ENCODE measurements at regions not wholly inside any gene's neighbourhood (a gene's known extent, or its start where the extent isn't known, plus 50 kb on each side); places are given as distances from the start of the nearest gene placed in this dataset.

GRCh38 chr6:14765106-14765505, 480.8 kb upstream of the JARID2 start:
- Mint-ChIP-seq H3K27ac (no peak overlapping the region), H3K4me1 (peaks cover 0 to under 1% of the 10 kb centered on the region in 2 donors), H3K9me3 (no peaks in the 10 kb centered on the region), H3K4me3 (no peak overlapping the region), H3K36me3 (no peaks in the 10 kb centered on the region), H3K27me3 (ENCODE audit: low read depth in 2 of 2) (peaks cover 0 to 1% of the 10 kb centered on the region in 2 donors)
- Histone ChIP-seq H3K4me3 (ENCODE audit: low read length) (no peak overlapping the region), H3K9me3 (ENCODE audit: control insufficient read depth, insufficient read depth, low read length) (no peaks in the 10 kb centered on the region), H3K27ac (ENCODE audit: low read length) (no peak overlapping the region), H3K36me3 (ENCODE audit: control insufficient read depth, insufficient read depth, low read length) (no peaks in the 10 kb centered on the region), H3K4me1 (ENCODE audit: control insufficient read depth, insufficient read depth, low read length) (no peaks in the 10 kb centered on the region), H3K27me3 (ENCODE audit: control insufficient read depth, insufficient read depth, low read length) (no peaks in the 10 kb centered on the region)
- no peak for DNase-seq
- intact Hi-C loops (cut with micrococcal nuclease) = no loop called here
- ATAC-seq = no peak
- TF ChIP-seq, protein P1, sequence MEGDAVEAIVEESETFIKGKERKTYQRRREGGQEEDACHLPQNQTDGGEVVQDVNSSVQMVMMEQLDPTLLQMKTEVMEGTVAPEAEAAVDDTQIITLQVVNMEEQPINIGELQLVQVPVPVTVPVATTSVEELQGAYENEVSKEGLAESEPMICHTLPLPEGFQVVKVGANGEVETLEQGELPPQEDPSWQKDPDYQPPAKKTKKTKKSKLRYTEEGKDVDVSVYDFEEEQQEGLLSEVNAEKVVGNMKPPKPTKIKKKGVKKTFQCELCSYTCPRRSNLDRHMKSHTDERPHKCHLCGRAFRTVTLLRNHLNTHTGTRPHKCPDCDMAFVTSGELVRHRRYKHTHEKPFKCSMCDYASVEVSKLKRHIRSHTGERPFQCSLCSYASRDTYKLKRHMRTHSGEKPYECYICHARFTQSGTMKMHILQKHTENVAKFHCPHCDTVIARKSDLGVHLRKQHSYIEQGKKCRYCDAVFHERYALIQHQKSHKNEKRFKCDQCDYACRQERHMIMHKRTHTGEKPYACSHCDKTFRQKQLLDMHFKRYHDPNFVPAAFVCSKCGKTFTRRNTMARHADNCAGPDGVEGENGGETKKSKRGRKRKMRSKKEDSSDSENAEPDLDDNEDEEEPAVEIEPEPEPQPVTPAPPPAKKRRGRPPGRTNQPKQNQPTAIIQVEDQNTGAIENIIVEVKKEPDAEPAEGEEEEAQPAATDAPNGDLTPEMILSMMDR (IDR thresholded peaks at IDR 0.05) = no peak
- 95% methylated on average over 6 of the region's 6 CpGs for WGBS (ENCODE audit: insufficient coverage)

- no peak for ATAC-seq
- Mint-ChIP-seq H3K4me1 (peaks cover 0 to 5% of the 10 kb centered on the region in 2 donors), H3K27ac (no peak overlapping the region), H3K9me3 (no peaks in the 10 kb centered on the region), H3K27me3 (ENCODE audit: low read depth in 2 of 2) (peaks cover 0 to 3% of the 10 kb centered on the region in 2 donors), H3K4me3 (no peak overlapping the region), H3K36me3 (no peaks in the 10 kb centered on the region)
- no peaks in the 10 kb centered on the region for H3K27me3 ChIP-seq (ENCODE audit: control insufficient read depth, insufficient read depth, low read length)
- no peak overlapping the region for H3K27ac ChIP-seq (ENCODE audit: low read length)
- 100% methylated on average over 1 of the region's 3 CpGs for WGBS (ENCODE audit: insufficient coverage)
- no peaks in the 10 kb centered on the region for H3K36me3 ChIP-seq (ENCODE audit: control insufficient read depth, insufficient read depth, low read length)
- no peaks in the 10 kb centered on the region for H3K9me3 ChIP-seq (ENCODE audit: control insufficient read depth, insufficient read depth, low read length)
- TF ChIP-seq, protein P1 (IDR thresholded peaks at IDR 0.05) = no peak
- intact Hi-C loops (cut with micrococcal nuclease) = no loop called here
- H3K4me1 ChIP-seq (ENCODE audit: control insufficient read depth, insufficient read depth, low read length) = no peaks in the 10 kb centered on the region
- H3K4me3 ChIP-seq (ENCODE audit: low read length) = no peak overlapping the region
- no peak for DNase-seq
Observed at GRCh38 chr6:14765721-14766390, 480.0 kb upstream of the JARID2 start.

DNA sequence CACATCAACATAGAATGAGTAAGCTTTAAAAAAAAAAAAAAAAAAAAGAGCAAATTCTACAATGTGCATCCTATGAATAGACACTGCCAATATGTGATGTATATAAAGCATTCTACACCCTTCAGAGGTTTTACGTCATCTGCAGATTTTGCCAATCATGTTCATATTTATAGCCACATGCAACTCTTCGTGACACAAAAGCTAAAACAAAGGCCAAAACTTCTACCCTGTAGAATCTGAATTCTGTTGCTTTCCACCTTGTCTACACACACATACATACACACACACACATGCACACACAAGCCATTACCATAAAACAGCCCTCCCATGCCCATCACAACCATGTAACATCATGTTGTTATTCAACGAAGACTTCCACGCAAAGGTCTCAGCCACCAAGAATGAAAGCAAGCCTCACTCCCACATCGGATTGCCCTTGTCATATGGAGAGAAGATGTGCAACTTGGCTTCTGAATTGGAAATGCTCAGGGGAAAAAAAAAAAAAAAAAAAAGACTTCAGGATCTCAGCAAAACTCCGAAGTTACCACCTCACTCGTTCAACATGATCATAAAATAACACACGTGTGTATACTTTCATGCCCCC, 479.4 kb upstream of the JARID2 start:
- Mint-ChIP-seq H3K4me1 (peaks cover 0 to 5% of the 10 kb centered on the region in 2 donors), H3K27ac (no peak overlapping the region), H3K36me3 (no peaks in the 10 kb centered on the region), H3K27me3 (ENCODE audit: low read depth in 2 of 2) (peaks cover 0 to 3% of the 10 kb centered on the region in 2 donors), H3K4me3 (no peak overlapping the region), H3K9me3 (no peaks in the 10 kb centered on the region)
- no peak overlapping the region for H3K27ac ChIP-seq (ENCODE audit: low read length)
- no peaks in the 10 kb centered on the region for H3K9me3 ChIP-seq (ENCODE audit: control insufficient read depth, insufficient read depth, low read length)
- H3K27me3 ChIP-seq (ENCODE audit: control insufficient read depth, insufficient read depth, low read length) = no peaks in the 10 kb centered on the region
- no peaks in the 10 kb centered on the region for H3K36me3 ChIP-seq (ENCODE audit: control insufficient read depth, insufficient read depth, low read length)
- WGBS (ENCODE audit: insufficient coverage) = 95% methylated on average over 7 of the region's 8 CpGs
- DNase-seq = no peak
- no peaks in the 10 kb centered on the region for H3K4me1 ChIP-seq (ENCODE audit: control insufficient read depth, insufficient read depth, low read length)
- no peak overlapping the region for H3K4me3 ChIP-seq (ENCODE audit: low read length)
- no peak for ATAC-seq
- intact Hi-C loops (cut with micrococcal nuclease) = no loop called here
- TF ChIP-seq, protein P1 (IDR thresholded peaks at IDR 0.05) = no peak
